ENCODE measurements at regions not wholly inside any gene's neighbourhood (a gene's known extent, or its start where the extent isn't known, plus 50 kb on each side); places are given as distances from the start of the nearest gene placed in this dataset.

DNA sequence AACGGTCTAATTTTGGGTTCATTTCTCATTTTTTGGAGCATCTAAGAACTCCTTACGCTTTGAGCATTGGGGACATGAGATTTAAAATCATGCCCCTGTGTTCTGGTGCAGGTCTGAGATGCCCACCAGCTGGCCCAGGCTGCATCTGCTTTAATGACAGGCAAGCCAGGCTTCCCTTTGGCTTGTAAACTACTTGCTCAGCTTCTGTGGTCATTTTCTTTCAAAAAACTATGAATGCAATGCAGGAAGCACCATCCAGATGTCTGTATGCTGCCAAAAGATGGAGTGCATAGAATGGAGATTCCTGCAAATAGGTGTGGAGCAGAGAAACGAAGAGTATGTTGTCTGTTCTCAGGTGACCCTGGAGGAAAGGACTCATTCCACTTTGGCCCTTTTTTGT lies 399.9 kb upstream of the ADAMTSL1 start:
- intact Hi-C loops (cut with micrococcal nuclease; ENCODE audit: unreplicated experiment), result no loop called here
- TF ChIP-seq YBX1 (IDR thresholded peaks at IDR 0.05) (no peak), RAD51 (IDR thresholded peaks at IDR 0.05) (no peak), ZNF217 (IDR thresholded peaks at IDR 0.05) (no peak), POLR2AphosphoS2 (IDR thresholded peaks at IDR 0.05; ENCODE audit: low read depth, low read length) (no peak), RCOR1 (conservative IDR thresholded peaks at IDR 0.05; ENCODE audit: low read depth, low read length) (no peak), RAD21 (IDR thresholded peaks at IDR 0.05; ENCODE audit: insufficient read depth, low read depth, low read length) (no peak), WRNIP1 (IDR thresholded peaks at IDR 0.05; ENCODE audit: borderline replicate concordance, low read depth, low read length) (no peak), IRF4 (IDR thresholded peaks at IDR 0.05; ENCODE audit: low read depth, low read length) (no peak), CHD1 (IDR thresholded peaks at IDR 0.05; ENCODE audit: low read depth, low read length) (no peak), JUNB (IDR thresholded peaks at IDR 0.05) (no peak), MEF2A (IDR thresholded peaks at IDR 0.05; ENCODE audit: insufficient read depth, low read depth, low read length) (no peak)
- TF ChIP-seq, protein P1, sequence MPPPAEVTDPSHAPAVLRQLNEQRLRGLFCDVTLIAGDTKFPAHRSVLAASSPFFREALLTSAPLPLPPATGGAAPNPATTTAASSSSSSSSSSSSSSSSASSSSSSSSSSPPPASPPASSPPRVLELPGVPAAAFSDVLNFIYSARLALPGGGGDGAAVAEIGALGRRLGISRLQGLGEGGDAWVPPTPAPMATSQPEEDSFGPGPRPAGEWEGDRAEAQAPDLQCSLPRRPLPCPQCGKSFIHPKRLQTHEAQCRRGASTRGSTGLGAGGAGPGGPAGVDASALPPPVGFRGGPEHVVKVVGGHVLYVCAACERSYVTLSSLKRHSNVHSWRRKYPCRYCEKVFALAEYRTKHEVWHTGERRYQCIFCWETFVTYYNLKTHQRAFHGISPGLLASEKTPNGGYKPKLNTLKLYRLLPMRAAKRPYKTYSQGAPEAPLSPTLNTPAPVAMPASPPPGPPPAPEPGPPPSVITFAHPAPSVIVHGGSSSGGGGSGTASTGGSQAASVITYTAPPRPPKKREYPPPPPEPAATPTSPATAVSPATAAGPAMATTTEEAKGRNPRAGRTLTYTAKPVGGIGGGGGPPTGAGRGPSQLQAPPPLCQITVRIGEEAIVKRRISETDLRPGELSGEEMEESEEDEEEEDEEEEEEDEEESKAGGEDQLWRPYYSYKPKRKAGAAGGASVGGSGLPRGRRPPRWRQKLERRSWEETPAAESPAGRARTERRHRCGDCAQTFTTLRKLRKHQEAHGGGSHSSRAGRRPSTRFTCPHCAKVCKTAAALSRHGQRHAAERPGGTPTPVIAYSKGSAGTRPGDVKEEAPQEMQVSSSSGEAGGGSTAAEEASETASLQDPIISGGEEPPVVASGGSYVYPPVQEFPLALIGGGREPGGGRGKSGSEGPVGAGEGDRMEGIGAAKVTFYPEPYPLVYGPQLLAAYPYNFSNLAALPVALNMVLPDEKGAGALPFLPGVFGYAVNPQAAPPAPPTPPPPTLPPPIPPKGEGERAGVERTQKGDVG (CRISPR knock-in tag; IDR thresholded peaks at IDR 0.05), result no peak
- TF ChIP-seq, protein P2, sequence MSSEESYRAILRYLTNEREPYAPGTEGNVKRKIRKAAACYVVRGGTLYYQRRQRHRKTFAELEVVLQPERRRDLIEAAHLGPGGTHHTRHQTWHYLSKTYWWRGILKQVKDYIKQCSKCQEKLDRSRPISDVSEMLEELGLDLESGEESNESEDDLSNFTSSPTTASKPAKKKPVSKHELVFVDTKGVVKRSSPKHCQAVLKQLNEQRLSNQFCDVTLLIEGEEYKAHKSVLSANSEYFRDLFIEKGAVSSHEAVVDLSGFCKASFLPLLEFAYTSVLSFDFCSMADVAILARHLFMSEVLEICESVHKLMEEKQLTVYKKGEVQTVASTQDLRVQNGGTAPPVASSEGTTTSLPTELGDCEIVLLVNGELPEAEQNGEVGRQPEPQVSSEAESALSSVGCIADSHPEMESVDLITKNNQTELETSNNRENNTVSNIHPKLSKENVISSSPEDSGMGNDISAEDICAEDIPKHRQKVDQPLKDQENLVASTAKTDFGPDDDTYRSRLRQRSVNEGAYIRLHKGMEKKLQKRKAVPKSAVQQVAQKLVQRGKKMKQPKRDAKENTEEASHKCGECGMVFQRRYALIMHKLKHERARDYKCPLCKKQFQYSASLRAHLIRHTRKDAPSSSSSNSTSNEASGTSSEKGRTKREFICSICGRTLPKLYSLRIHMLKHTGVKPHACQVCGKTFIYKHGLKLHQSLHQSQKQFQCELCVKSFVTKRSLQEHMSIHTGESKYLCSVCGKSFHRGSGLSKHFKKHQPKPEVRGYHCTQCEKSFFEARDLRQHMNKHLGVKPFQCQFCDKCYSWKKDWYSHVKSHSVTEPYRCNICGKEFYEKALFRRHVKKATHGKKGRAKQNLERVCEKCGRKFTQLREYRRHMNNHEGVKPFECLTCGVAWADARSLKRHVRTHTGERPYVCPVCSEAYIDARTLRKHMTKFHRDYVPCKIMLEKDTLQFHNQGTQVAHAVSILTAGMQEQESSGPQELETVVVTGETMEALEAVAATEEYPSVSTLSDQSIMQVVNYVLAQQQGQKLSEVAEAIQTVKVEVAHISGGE (CRISPR knock-in tag; IDR thresholded peaks at IDR 0.05), result no peak
- TF ChIP-seq, protein P3, sequence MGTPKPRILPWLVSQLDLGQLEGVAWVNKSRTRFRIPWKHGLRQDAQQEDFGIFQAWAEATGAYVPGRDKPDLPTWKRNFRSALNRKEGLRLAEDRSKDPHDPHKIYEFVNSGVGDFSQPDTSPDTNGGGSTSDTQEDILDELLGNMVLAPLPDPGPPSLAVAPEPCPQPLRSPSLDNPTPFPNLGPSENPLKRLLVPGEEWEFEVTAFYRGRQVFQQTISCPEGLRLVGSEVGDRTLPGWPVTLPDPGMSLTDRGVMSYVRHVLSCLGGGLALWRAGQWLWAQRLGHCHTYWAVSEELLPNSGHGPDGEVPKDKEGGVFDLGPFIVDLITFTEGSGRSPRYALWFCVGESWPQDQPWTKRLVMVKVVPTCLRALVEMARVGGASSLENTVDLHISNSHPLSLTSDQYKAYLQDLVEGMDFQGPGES (IDR thresholded peaks at IDR 0.05), result no peak
- CTCF ChIA-PET, result no interaction called here
- no TSS peak for BruUV-seq (replicated peaks)
- SMC1A ChIA-PET (ENCODE audit: uncharacterized antibody, unreplicated experiment), result no interaction called here
- RAD21 ChIA-PET (ENCODE audit: unreplicated experiment), result no interaction called here
- Histone ChIP-seq H4K20me1 (ENCODE audit: control insufficient read depth, insufficient read depth) (no peaks in the 10 kb centered on the region), H3K36me3 (ENCODE audit: control insufficient read depth in 2 of 2, insufficient read depth in 2 of 2, low read length in 1 of 2) (no peaks in the 10 kb centered on the region), H3K4me3 (no peak overlapping the region), H3K4me2 (ENCODE audit: control insufficient read depth, insufficient read depth) (no peak overlapping the region), H3K27ac (ENCODE audit: control insufficient read depth, insufficient read depth) (no peak overlapping the region), H3K27me3 (replicated peaks in 1 of 2; ENCODE audit: control insufficient read depth in 2 of 2, insufficient read depth in 2 of 2, low read length in 1 of 2) (no peaks in the 10 kb centered on the region; a peak in 1 of 4 replicates), H3K9ac (ENCODE audit: control insufficient read depth, insufficient read depth, low read length) (no peak overlapping the region), H2AFZ (ENCODE audit: control insufficient read depth, low read depth, low read length) (no peak overlapping the region), H3K4me1 (ENCODE audit: control insufficient read depth, insufficient read depth, low read length) (no peaks in the 10 kb centered on the region), H3K79me2 (ENCODE audit: control insufficient read depth, insufficient read depth, low read length) (no peaks in the 10 kb centered on the region), H3K9me3 (replicated peaks; ENCODE audit: control insufficient read depth, insufficient read depth, low read length) (no peaks in the 10 kb centered on the region)
- WGBS (ENCODE audit: insufficient coverage, insufficient replicate concordance, low lambda C conversion rate, missing lambda C conversion rate), result 0% methylated on average over 3 of the region's 3 CpGs
- DNase-seq (ENCODE audit: low read depth, low spot score) (no peak), FAIRE-seq (no peak), ATAC-seq (no peak)
- POLR2A ChIA-PET, result no interaction called here
- in situ Hi-C loops (cut with MboI), result no loop called here
